ENCODE measurements at regions not wholly inside any gene's neighbourhood (a gene's known extent, or its start where the extent isn't known, plus 50 kb on each side); places are given as distances from the start of the nearest gene placed in this dataset.

- TF ChIP-seq ZNF280D (tag by site-specific recombination; IDR thresholded peaks at IDR 0.05) = no peak
- TF ChIP-seq ZNF18 (tag by site-specific recombination; IDR thresholded peaks at IDR 0.05) = no peak
Measured at GRCh38 chr4:116397714-116398113, 687.7 kb downstream of the TRAM1L1 start (continued).

GRCh38 chr4:116397291-116397690 is 688.1 kb downstream of the TRAM1L1 start:
- H3K4me3 ChIP-seq (ENCODE audit: low read depth, low read length) = no peak overlapping the region
- no peaks in the 10 kb centered on the region for H3K4me1 ChIP-seq (ENCODE audit: control insufficient read depth, insufficient read depth, low read length)
- ChIA-PET CTCF (no interaction called here), POLR2A (no interaction called here)
- no peaks in the 10 kb centered on the region for H3K9me3 ChIP-seq (ENCODE audit: control insufficient read depth, insufficient read depth, low read depth, low read length)
- no peak overlapping the region for H3K27ac ChIP-seq (ENCODE audit: extremely low read depth, low read depth, low read length)
- no peak for TF ChIP-seq ZNF768 (tag by site-specific recombination; IDR thresholded peaks at IDR 0.05)
- TF ChIP-seq ATF2 (tag by site-specific recombination; IDR thresholded peaks at IDR 0.05; ENCODE audit: low read depth) = no peak
- TF ChIP-seq ZNF112 (tag by site-specific recombination; IDR thresholded peaks at IDR 0.05) = no peak
- H3K36me3 ChIP-seq (ENCODE audit: control insufficient read depth in 2 of 2, insufficient read depth in 1 of 2, low read length in 2 of 2) = no peaks in the 10 kb centered on the region

- TF ChIP-seq ZNF670 (tag by site-specific recombination; IDR thresholded peaks at IDR 0.05; ENCODE audit: low read depth) = no peak
- TF ChIP-seq ZNF214 (tag by site-specific recombination; IDR thresholded peaks at IDR 0.05; ENCODE audit: borderline replicate concordance) = no peak
- TF ChIP-seq ZBTB48 (tag by site-specific recombination; IDR thresholded peaks at IDR 0.05) = no peak
- TF ChIP-seq OSR2 (tag by site-specific recombination; IDR thresholded peaks at IDR 0.05) = no peak
- no peak for TF ChIP-seq GFI1B (tag by site-specific recombination; IDR thresholded peaks at IDR 0.05)
- no peak for TF ChIP-seq ZNF350 (tag by site-specific recombination; IDR thresholded peaks at IDR 0.05)
- no peak for TF ChIP-seq ZNF830 (tag by site-specific recombination; IDR thresholded peaks at IDR 0.05; ENCODE audit: low read depth)
- ChIA-PET POLR2A (no interaction called here), CTCF (no interaction called here)
Measured at GRCh38 chr4:116395408-116395807, 690.0 kb downstream of the TRAM1L1 start.

GRCh38 chr4:116391020-116391419 is 694.4 kb downstream of the TRAM1L1 start:
- no peaks in the 10 kb centered on the region for H3K4me1 ChIP-seq (ENCODE audit: control insufficient read depth, insufficient read depth, low read length)
- no peak overlapping the region for H3K4me3 ChIP-seq (ENCODE audit: low read depth, low read length)
- no peaks in the 10 kb centered on the region for H3K9me3 ChIP-seq (ENCODE audit: control insufficient read depth, insufficient read depth, low read depth, low read length)
- no peaks in the 10 kb centered on the region for H3K36me3 ChIP-seq (ENCODE audit: control insufficient read depth in 2 of 2, insufficient read depth in 1 of 2, low read length in 2 of 2)
- ChIA-PET POLR2A (no interaction called here), CTCF (no interaction called here)
- H3K27ac ChIP-seq (ENCODE audit: extremely low read depth, low read depth, low read length) = no peak overlapping the region
- TF ChIP-seq ZNF513 (tag by site-specific recombination; IDR thresholded peaks at IDR 0.05) = no peak
- no peak for TF ChIP-seq ZNF366 (tag by site-specific recombination; conservative IDR thresholded peaks at IDR 0.05)
- no peak for TF ChIP-seq ZNF639 (tag by site-specific recombination; IDR thresholded peaks at IDR 0.05)
- TF ChIP-seq ZNF311 (tag by site-specific recombination; IDR thresholded peaks at IDR 0.05; ENCODE audit: borderline replicate concordance) = no peak
- TF ChIP-seq GLI4 (tag by site-specific recombination; IDR thresholded peaks at IDR 0.05) = no peak
- TF ChIP-seq ZNF629 (tag by site-specific recombination; IDR thresholded peaks at IDR 0.05) = no peak

More at GRCh38 chr4:116395408-116395807, 690.0 kb downstream of the TRAM1L1 start:
- H3K4me1 ChIP-seq (ENCODE audit: control insufficient read depth, insufficient read depth, low read length) = no peaks in the 10 kb centered on the region
- H3K4me3 ChIP-seq (ENCODE audit: low read depth, low read length) = no peak overlapping the region
- no peaks in the 10 kb centered on the region for H3K36me3 ChIP-seq (ENCODE audit: control insufficient read depth in 2 of 2, insufficient read depth in 1 of 2, low read length in 2 of 2)
- H3K27ac ChIP-seq (ENCODE audit: extremely low read depth, low read depth, low read length) = no peak overlapping the region
- H3K9me3 ChIP-seq (ENCODE audit: control insufficient read depth, insufficient read depth, low read depth, low read length) = no peaks in the 10 kb centered on the region
